HL-60 (cell line): ENCODE measurements at regions not wholly inside any gene's neighbourhood (a gene's known extent, or its start where the extent isn't known, plus 50 kb on each side); places are given as distances from the start of the nearest gene placed in this dataset.

ENCODE experiments used
- CTCF ChIP-seq: IDR thresholded peaks from one replicate; pipeline ENCODE4 v1.5.1; 2011; ENCODE audit warnings: low read length, control low read depth, inconsistent platforms; ENCODE audit not compliant: insufficient read depth
- POLR2AphosphoS5 ChIP-seq: IDR thresholded peaks from 2 replicates; pipeline ENCODE4 v1.6.1; 2012; ENCODE audit warnings: low read depth

- TF ChIP-seq CTCF (no peak), POLR2AphosphoS5 (no peak)
Measured at GRCh38 chr1:29437946-29438345, 201.6 kb downstream of the PTPRU start.
